Mucosa of descending colon (tissue), 3 donors: ENCODE measurements at regions not wholly inside any gene's neighbourhood (a gene's known extent, or its start where the extent isn't known, plus 50 kb on each side); places are given as distances from the start of the nearest gene placed in this dataset.
A peak's percentile ranks its signal among the peaks of the same experiment; 100 is the strongest.
"Not testable (repeated sequence)": the region's sequence is repeated elsewhere in the genome, so short reads cannot be mapped to it uniquely, and the experiment has no call there.

Experiments used
- ATAC-seq: fragments of 200-7000 bp; cut with Tn5 transposase; one replicate; pipeline ENCODE4 v1.9.1; 2020; ENCODE audit warnings: mild to moderate bottlenecking, moderate library complexity
- DNase-seq, 3 donors: peaks; one replicate each; pipeline ENCODE4 v3.0.0-alpha.2; 2020
- H3K36me3 ChIP-seq: fragments of 200-600 bp; one replicate; pipeline ENCODE4 v1.8.0; 2021; ENCODE audit warnings: low read depth, mild to moderate bottlenecking
- H3K4me1 ChIP-seq: fragments of 200-600 bp; one replicate; pipeline ENCODE4 v1.8.0; 2021; ENCODE audit warnings: low read depth, mild to moderate bottlenecking
- H3K4me3 ChIP-seq: fragments of 200-600 bp; one replicate; pipeline ENCODE4 v1.8.0; 2021; ENCODE audit warnings: mild to moderate bottlenecking
- H3K9me3 ChIP-seq: fragments of 200-600 bp; one replicate; pipeline ENCODE4 v1.8.0; 2021; ENCODE audit warnings: mild to moderate bottlenecking
- intact Hi-C, 2 donors: fragments of 100-400 bp; cut with DNase I in 1 of 2; cut with micrococcal nuclease in 1 of 2; formaldehyde crosslinking; loops; one replicate each; pipeline versions ENCODE4 v1.11.0 to v1.11.1; 2022; cut with DNase I, micrococcal nuclease
- donor health status: DM: no; HTN: no; CAD: no; lungs with moderate emphysema.
- donor health status: DM: no; HTN: no; CAD: no.
- donor health status: DM: no; HTN: yes; CAD: no.

- H3K4me3 ChIP-seq, H3K4me1 ChIP-seq, H3K36me3 ChIP-seq, ATAC-seq, H3K9me3 ChIP-seq, DNase-seq, intact Hi-C loops: not testable (repeated sequence)
Observed at GRCh38 chrX:222800-223513, 58.2 kb upstream of the PLCXD1 start.

GRCh38 chrX:223514-223854, 57.7 kb upstream of the PLCXD1 start:
- ATAC-seq, intact Hi-C loops, DNase-seq, H3K9me3 ChIP-seq, H3K4me1 ChIP-seq, H3K36me3 ChIP-seq, H3K4me3 ChIP-seq: not testable (repeated sequence)

- peak; percentile 56 for ATAC-seq
Observed at GRCh38 chrX:226474-227164, 54.6 kb upstream of the PLCXD1 start.

GRCh38 chrX:227396-227795, 53.8 kb upstream of the PLCXD1 start:
- H3K4me3 ChIP-seq, H3K36me3 ChIP-seq, DNase-seq, ATAC-seq, intact Hi-C loops, H3K4me1 ChIP-seq, H3K9me3 ChIP-seq: not testable (repeated sequence)

More at GRCh38 chrX:226474-227164, 54.6 kb upstream of the PLCXD1 start:
- intact Hi-C loops, H3K4me3 ChIP-seq, H3K4me1 ChIP-seq, H3K9me3 ChIP-seq, H3K36me3 ChIP-seq: not testable (repeated sequence)
- peak in 1 of 3 donors; percentile 19 for DNase-seq
